Activated T-cell treated with anti-CD3 and anti-CD28 coated beads for 1 hour (primary cell): ENCODE measurements at regions not wholly inside any gene's neighbourhood (a gene's known extent, or its start where the extent isn't known, plus 50 kb on each side); places are given as distances from the start of the nearest gene placed in this dataset.

Experiments used
- DNase-seq: peaks from one replicate; pipeline ENCODE4 v3.0.0-alpha.2; 2020; ENCODE audit warnings: low read depth

DNA sequence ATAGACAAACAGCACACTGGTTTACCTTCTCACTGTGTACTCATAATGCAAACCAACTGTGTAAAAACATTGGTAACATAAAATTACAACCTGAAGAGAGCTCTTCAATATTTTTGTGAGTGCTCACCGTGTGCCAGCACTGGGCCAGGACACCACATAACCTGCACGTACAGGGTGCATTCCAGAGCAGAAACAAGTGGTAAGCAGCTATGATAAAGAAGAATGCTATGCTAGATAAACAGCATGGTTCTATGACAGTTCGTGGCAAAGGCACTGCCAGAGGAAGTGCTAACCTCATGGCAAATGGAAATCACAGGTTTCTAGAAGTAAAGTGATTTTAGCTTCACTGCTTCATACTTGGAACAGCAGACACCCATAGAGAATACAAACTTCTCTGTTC, 343.5 kb downstream of the MTX2 start:
- DNase-seq: no peak

DNA sequence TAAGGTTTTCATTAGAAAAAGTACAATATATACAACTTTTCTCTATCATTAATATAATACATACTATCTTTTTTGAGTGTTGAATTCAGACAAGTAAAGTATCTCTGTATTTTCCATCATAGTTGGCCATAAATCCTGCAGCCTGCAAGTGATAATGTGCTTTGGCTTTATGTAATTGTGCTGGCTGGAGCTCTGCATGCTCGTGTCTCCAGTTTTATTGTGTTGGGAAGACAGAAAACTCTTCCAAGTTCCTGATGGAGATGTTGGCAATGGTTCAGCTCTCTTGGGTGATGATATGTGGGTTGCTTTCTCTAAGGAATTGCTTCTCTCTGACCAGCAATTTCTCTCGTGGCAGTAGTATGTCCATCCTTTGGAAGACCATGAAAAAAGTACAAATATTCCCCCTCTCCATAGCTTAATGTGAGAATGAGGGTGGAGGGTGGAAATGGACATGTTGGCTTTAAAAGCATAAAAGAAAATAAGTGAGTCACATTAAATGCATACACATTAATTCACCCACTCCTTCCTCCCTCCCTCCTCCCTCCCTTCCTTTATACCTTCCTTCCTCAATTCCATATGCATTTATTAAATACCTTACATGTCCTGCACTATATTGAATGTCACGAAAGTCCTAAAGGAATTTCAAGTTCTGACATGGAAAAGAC, 344.2 kb downstream of the MTX2 start:
- DNase-seq: no peak

DNA sequence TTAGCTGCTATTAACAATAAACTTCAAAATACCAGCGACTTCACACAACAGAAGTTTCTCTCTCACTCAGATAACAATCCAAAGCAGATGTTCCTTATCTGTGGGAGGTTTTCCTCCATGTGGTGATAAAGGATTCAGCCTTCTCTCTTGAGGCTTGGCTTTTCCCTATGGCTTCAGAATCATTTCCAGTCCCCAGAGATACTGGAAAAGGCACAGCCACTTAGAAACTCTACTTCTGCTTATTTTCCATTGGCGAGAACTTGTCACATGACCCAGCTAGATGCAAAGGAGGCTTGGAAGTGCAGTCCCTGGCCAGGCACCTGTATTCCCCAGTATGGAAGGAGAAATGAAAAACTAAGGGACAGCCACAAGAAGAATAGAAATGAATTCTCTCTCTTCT, 344.8 kb downstream of the MTX2 start:
- no peak for DNase-seq

DNA sequence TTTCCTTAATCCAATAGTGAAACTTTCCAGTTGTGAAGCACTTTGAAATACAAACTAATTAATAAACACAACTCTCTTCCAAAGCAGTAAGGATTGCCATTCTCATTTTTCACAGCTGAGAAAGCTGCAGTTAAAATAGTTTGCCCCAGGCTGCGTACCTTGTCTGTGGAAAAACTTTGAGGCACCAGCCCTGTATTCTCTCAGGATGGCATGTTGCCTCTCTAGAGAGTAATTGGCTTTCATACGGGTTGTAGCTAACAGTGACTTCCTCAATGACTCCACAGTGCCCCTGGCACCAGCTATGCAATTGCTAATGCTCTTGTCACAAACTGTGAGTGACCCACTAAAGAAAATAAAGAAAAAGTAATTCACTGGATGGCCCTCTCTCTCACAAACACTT, 345.7 kb downstream of the MTX2 start:
- no peak for DNase-seq

DNA sequence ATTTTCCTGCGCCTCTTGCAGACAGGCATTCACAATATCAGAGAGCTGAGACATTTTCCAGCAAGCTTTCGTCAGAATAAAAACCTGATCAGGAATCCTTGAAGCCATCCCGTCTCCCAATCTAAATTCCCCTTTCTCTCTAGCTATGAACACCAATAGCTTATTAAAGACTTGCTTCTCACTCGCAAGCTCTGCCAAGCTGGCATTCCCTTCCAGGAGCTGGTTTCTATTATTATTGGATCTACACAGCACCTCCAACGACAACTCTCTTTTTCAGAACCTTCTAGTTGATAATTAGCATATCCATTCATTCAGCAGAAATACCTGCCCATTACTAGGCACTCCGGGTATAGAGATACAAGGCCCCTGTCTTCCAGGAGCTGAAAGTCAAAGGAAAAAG, 350.3 kb downstream of the MTX2 start:
- DNase-seq: no peak

DNA sequence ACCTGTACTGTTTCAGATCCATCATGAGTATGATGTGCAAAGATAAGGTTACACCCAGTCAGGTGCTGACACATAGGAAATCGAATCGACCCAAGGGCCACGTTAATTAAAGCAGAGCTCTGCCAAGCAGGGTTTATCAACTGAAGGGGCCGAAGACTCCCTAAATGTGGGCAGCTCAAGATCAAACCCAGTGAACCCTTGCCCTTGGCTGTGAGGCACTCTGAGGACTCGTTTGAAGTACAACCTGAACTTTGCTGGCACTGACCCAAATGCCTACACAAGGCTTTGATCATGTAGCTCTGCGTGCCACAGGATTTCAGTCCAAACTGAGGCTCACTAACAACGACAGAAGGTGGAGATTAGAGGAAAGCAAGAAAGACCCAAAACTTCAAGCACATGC, 352.1 kb downstream of the MTX2 start:
- DNase-seq: no peak

DNA sequence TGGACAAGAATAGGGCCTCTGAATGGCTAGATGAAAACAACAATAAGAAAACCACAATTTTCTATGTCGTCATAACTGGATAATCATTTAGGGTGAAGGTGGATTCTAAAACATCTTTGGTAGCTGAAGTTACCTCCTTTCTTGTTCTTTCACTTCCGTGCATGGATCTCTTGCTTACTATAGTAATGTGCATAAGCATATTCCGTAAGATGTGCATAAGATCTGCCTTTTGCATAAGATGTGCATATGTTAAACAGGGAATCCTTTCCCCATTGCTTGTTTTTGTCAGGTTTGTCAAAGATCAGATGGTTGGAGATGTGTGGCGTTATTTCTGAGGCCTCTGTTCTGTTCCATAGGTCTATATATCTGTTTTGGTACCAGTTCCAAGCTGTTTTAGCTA, 353.6 kb downstream of the MTX2 start:
- DNase-seq: no peak

DNA sequence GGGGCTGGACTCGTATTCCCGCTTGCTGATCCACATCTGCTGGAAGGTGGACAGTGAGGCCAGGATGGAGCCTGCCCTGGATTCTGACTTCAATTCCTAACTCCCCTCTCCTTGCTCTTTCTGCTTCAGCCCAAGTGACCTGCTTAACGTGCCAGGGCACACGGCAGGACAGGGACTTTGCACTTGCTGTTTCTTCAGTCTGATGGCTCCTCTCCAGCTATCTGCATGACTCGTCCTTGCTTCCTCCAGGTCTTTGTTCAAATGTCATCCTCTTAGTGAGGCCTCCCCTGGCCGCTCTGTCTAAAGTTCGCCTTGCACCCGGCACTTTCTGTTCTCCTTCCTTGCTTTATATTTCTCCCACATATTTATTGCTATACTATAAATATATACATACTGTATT, 357.6 kb downstream of the MTX2 start:
- DNase-seq: no peak

DNA sequence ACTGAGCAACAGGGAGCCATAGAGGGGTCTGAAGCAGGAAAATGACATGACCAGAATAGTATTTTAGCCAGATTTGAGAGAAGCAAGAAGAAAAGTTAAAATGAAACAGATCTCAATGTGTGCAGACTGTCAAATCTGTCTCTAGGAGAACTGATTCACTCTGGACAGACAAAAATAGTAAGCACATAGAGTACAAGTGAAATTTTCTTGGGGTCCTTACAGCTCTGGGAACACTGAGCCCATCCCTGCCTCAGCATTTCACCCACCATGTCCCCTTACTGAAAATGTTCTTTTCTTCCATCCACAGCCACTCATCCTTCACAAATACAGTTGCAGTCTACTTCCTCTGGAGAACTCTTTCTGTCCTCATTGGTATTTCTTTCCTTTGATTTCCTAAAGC, 359.2 kb downstream of the MTX2 start:
- no peak for DNase-seq

DNA sequence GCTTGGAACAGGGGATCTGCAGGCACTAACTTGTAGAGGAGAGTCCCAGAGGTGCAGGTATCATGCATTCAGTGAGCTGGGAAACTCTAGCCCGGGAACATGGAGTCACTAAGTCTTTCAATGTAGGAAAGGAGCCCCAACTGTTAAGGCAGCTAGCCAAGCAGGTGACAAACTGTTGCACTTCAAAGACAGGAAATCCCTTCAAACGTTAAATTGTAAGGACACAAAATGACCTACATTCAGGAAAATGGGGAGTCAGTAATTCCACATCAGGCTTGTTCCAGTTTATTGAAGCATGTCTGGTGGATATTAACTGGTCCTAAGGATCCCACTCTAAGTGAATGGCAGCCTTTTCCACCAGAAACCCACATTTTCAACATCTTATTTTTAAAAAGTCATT, 364.5 kb downstream of the MTX2 start:
- no peak for DNase-seq

DNA sequence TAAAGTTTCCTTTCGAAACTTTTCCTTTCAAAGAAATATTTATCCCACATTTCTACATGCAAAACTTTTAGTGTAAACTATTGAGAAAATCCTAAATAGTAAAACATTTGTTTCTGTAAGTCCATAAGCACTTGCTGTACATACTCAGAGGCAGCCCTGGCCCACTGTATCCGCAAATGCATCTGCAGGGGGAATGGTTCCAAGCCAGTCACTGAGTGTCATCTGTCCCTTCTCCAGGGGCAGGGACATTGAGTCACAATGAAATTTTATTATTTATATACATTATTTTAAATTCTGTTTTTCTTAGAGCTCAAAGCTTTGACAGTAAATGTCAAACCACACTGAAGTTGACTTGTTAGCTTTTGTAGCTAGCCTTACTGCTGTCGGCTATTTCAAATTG, 367.2 kb downstream of the MTX2 start:
- DNase-seq: no peak

DNA sequence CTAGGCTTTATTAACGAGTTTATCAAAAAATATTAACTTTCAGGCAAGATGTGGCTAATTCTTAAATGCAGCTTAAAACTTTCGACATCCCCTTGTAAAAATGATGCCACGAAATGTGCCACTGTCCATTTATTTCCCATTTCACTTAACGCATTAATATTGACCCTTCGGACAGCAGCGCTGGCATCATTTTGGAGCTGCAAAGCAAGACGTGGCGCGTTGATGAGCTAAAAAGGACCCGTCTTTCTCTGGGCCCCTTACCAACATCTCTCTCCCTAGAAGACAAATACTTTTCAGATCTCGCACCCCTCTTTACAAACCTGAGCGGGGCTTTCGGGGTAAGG, 367.9 kb downstream of the MTX2 start:
- no peak for DNase-seq

DNA sequence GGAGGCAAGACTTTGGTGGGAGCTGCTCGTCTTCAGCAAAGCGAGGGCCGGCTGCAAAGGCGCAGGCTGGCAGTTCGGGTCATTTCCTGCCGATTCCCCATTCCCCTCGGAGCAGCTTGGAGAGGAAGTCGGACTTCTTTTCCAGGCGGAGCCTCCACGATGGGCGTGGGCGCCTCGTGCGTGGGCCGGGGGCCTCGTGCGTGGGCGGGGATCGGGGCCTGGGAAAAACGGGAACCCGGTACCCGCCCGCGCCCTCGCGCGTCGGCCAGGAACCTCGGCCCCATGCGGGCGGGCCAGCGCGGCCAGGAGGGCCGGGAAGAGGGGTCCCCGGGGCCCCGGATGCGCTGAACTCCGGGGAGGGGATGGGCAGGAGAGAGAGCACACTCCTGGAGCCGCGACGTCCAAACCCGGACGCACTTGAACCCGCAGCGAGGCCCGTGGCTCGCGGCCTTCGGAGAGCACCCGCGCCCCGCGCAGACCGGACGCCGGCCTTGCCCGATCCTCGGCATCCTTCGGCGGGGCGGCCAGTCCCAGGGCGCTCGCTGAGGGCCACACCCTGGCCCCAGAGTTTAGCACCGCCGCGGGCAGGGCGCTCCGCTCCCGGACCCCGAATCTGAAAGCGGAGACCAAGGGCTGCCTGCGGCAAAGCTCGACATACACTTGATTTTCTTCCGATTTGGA, 368.4 kb downstream of the MTX2 start:
- no peak for DNase-seq

DNA sequence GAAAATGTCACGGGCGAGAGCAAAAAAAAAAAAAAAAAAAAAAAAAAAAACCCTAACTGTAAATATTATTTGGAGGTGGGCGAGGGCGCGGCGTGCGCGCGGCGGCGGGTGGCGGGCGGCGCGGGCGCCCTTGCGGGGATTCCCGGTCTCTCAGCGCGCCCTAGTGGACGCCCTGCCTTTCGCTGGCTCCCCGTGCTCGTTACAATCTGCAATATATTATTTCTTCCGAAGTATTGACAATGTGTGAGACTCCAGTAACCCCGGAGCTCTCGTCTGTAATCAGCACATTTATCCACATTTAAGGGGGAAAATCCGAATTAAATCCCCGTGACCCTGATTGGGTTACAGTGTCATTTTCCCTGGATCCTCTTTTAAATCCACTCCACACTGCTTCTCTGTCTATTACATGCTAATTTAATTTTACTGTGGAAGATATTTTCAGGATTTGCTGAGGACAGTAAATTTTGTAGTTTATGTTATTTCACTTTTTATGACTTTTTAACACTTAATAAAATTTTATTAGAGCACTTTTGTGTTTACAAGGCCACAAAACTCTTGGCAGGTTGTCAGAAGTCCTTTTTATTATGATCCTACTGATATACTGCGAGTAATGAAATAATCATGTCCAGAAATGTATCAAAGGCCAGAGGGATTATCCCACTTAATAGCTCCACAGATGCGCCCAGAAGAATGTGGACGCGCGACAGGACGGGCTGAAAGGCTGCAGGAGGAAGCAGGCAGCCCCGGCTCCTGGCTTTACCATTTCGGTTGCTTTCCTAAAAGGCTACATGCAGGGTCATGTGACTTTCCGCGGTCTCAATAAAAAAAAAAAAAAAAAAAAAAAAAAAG, 369.1 kb downstream of the MTX2 start:
- peak; percentile 50 for DNase-seq

DNA sequence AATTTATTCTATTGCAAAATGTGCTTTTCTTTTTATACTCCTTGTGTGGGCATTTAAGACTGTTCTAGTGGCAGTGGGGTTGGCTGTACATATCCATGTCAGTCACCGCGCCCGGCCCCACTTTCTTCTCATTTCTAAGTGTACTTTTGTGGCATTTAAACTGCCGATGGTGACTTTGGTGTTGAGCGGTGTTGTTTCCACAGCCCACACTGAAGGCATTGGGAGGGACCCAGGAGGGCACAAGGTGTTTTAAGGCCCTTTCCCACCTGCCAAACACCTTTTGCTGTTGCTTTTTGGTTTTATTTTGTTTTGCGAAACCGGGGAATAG, 369.7 kb downstream of the MTX2 start:
- no peak for DNase-seq

DNA sequence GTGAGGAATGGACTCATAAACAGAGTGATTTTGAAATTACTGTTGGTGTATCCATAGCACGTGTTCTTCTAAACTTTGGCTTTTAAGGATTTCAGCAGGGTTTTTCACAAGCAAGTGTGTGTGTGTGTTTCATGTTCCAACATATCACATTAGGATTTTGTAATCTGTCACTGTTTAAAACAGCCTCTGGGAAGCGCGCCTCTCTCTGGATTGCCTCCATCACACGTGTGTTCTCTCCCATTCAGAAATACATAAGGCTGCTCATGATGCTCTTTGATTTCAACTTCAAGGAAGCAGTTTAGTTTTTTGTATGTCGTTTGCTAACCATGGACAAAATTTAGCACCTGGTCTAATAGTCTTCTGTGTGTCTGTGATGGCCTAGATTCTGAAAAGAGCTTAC, 370.4 kb downstream of the MTX2 start:
- DNase-seq: no peak

DNA sequence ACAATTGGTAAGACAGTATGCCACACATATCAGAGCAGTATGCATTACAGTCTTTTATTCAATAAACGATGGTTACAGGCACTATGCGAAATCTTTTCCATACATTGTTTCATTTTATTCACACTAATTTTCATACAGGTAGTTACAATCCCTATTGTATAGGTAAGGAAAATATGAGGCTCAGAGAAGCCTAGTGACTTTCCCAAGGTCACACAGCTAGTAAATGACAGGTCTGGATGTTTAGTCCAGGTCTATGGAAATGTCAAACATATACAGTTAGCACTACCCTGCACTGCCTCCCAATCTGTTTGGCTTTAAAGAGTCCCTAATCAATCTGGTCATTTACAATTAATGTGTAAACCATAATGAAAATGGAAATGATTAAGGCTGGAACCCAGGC, 372.2 kb downstream of the MTX2 start:
- DNase-seq: no peak

DNA sequence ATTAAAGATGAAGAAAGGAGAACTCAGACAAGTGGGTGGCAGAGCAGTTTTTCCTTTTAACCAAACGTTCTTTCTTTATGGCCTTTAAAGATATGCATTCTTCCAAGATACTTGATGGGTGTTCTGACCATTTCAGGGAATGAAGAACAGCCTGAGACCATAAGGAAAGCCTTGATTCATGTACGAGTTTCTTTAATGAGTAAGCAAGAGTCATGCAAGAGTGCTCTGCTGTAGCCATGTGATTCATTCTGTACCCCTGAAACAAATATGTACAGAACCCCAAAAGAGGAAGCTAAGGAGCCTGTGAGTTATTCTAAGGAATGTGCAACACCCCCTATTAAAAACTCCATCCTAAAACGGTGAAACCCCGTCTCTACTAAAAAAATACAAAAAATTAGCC, 372.8 kb downstream of the MTX2 start:
- no peak for DNase-seq

DNA sequence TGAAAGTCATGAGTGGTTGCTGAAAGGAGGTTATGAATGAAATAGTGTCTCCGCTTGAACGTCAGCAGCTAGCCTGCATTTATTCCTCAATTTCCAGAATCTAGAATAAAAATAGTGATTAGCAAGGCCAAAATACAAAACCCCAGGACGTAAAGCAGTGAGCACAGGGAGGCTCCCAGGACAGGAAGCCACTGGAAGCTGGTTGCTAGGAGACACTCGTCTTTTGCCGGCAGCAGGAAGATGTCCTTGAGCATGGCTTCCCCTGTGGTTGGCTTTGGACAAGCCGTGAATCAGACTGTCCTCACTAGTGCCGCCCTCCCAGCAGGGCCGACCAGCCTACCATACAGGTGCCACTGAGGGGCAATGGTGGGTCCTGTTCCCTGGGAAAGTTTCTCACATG, 374.4 kb downstream of the MTX2 start:
- no peak for DNase-seq

DNA sequence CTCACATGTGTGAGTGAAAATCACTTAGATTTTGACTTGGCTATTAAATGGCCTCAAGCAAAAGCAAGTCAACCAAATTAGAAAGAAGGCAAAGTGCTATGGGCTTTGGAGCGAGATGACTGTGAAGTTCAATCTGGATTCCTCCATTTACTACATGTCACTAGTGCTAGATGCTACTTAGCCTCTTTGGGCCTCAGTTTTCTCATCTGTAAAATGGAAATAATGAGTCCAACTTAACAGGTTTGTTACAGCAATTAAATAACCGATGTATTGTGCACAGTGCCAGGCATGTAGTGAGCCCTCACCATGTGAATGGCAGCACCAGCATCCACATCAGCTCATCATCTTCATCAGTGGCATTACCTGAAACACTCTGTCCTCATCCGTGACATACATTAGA, 376.3 kb downstream of the MTX2 start:
- DNase-seq: no peak

DNA sequence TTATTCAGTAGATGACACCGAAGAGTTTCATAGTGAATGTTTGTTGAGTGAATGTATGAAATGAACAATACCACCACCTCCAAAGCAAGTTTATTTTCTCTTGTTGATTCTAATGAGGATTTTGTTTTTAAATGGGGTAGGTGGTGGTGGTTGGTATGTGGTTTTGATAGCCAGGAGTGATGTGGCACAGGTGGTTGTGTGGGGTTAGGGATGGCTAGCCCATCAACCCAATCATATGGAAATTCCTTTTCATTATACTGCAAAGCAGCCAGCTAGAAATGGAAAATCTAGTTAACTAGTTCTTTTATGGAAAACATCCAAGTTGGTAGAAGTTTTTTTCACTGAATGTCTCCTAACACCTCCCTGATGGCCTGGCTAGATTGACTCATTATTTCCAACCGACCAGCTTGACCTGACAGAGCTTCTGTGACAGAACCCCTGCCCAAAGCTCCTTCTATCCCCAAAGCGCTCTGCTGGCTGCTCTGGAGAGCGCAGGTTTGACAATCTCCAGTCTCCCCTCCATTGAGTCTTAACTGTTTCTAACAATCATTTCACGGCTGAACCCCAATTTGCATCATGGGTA, 376.9 kb downstream of the MTX2 start:
- no peak for DNase-seq

DNA sequence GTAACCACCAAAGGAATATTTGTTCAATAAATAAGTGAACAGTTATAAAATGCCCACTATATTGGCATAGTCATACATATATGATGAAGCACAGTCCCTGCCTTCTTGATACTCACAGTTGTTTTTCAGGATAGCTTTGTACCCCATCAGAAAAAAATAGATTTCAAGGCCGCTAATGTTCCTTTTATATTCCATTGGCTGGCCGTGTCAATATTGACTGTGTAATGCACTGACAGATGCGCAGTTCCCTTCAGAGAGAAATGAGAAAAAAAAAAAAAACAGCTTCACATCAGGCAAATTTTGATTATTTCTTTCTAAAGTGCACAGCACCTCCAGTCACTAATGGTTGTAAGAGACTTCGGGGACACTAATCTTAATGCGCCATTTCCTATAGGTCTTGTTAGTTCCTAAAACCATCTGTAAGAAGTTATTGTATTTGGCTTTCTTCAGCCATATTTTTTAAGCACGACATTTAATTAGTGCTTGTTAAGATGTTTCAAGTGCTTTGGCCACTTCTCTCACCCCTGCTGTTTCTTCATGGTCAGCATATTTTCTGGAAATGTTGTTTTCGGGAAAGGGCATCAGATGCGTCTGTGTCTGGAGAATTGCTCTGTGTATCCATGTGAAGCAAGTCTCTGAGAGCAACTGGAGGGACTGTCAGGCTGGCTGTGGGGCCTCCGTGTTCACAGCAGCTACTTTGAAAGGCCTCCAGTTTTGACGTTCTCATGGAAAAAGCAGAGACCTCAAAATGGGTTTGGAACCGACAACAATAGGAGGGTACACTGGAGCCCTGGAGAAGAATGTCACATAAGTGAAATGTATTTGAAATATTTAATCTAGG, 378.3 kb downstream of the MTX2 start:
- no peak for DNase-seq
